ENCODE measurements at regions not wholly inside any gene's neighbourhood (a gene's known extent, or its start where the extent isn't known, plus 50 kb on each side); places are given as distances from the start of the nearest gene placed in this dataset.

- no peaks in the 10 kb centered on the region for H3K27me3 Mint-ChIP-seq (ENCODE audit: unreplicated experiment)
- no peak for TF ChIP-seq CTCF (IDR thresholded peaks at IDR 0.05; ENCODE audit: unreplicated experiment)
- H3K4me1 Mint-ChIP-seq (ENCODE audit: unreplicated experiment) = no peaks in the 10 kb centered on the region
- H3K36me3 Mint-ChIP-seq (ENCODE audit: low read depth, unreplicated experiment) = no peaks in the 10 kb centered on the region
- no peak overlapping the region for H3K4me3 Mint-ChIP-seq (ENCODE audit: unreplicated experiment)
- H3K27ac Mint-ChIP-seq (ENCODE audit: unreplicated experiment) = no peak overlapping the region
- no peak for DNase-seq (ENCODE audit: low spot score)
- H3K9me3 Mint-ChIP-seq (ENCODE audit: unreplicated experiment) = no peaks in the 10 kb centered on the region
Measured at GRCh38 chr1:221241592-221241991, 362.3 kb downstream of the HLX start.

- Mint-ChIP-seq H3K27me3 (ENCODE audit: unreplicated experiment) (no peaks in the 10 kb centered on the region), H3K9me3 (ENCODE audit: unreplicated experiment) (no peaks in the 10 kb centered on the region), H3K36me3 (ENCODE audit: low read depth, unreplicated experiment) (no peaks in the 10 kb centered on the region), H3K4me3 (ENCODE audit: unreplicated experiment) (no peak overlapping the region), H3K4me1 (ENCODE audit: unreplicated experiment) (no peaks in the 10 kb centered on the region), H3K27ac (ENCODE audit: unreplicated experiment) (no peak overlapping the region)
- no peak for TF ChIP-seq CTCF (IDR thresholded peaks at IDR 0.05; ENCODE audit: unreplicated experiment)
- DNase-seq (ENCODE audit: low spot score) = no peak
Measured at GRCh38 chr1:221246067-221246466, 366.8 kb downstream of the HLX start.

GRCh38 chr1:221246628-221247415 lies 367.6 kb downstream of the HLX start:
- no peak for DNase-seq (ENCODE audit: low spot score)
- no peaks in the 10 kb centered on the region for H3K36me3 Mint-ChIP-seq (ENCODE audit: low read depth, unreplicated experiment)
- no peaks in the 10 kb centered on the region for H3K27me3 Mint-ChIP-seq (ENCODE audit: unreplicated experiment)
- no peak overlapping the region for H3K4me3 Mint-ChIP-seq (ENCODE audit: unreplicated experiment)
- TF ChIP-seq CTCF (IDR thresholded peaks at IDR 0.05; ENCODE audit: unreplicated experiment) = no peak
- no peaks in the 10 kb centered on the region for H3K4me1 Mint-ChIP-seq (ENCODE audit: unreplicated experiment)
- H3K9me3 Mint-ChIP-seq (ENCODE audit: unreplicated experiment) = no peaks in the 10 kb centered on the region
- no peak overlapping the region for H3K27ac Mint-ChIP-seq (ENCODE audit: unreplicated experiment)

- Mint-ChIP-seq H3K4me3 (ENCODE audit: unreplicated experiment) (no peak overlapping the region), H3K27me3 (ENCODE audit: unreplicated experiment) (peaks cover 2% of the 10 kb centered on the region), H3K4me1 (ENCODE audit: unreplicated experiment) (no peaks in the 10 kb centered on the region), H3K9me3 (ENCODE audit: unreplicated experiment) (no peaks in the 10 kb centered on the region), H3K27ac (ENCODE audit: unreplicated experiment) (no peak overlapping the region), H3K36me3 (ENCODE audit: low read depth, unreplicated experiment) (no peaks in the 10 kb centered on the region)
- TF ChIP-seq CTCF (IDR thresholded peaks at IDR 0.05; ENCODE audit: unreplicated experiment) = no peak
- DNase-seq (ENCODE audit: low spot score) = no peak
Measured at GRCh38 chr1:221251580-221251979, 372.3 kb downstream of the HLX start.

- Mint-ChIP-seq H3K27me3 (ENCODE audit: unreplicated experiment) (peaks cover 3% of the 10 kb centered on the region), H3K27ac (ENCODE audit: unreplicated experiment) (no peak overlapping the region), H3K4me3 (ENCODE audit: unreplicated experiment) (no peak overlapping the region), H3K36me3 (ENCODE audit: low read depth, unreplicated experiment) (no peaks in the 10 kb centered on the region), H3K9me3 (ENCODE audit: unreplicated experiment) (no peaks in the 10 kb centered on the region), H3K4me1 (ENCODE audit: unreplicated experiment) (no peaks in the 10 kb centered on the region)
- no peak for DNase-seq (ENCODE audit: low spot score)
- TF ChIP-seq CTCF (IDR thresholded peaks at IDR 0.05; ENCODE audit: unreplicated experiment) = no peak
Measured at GRCh38 chr1:221254813-221255212, 375.6 kb downstream of the HLX start.

All from endothelial cell (in vitro differentiated cells).